Liver (tissue), 8 donors: ENCODE measurements at regions not wholly inside any gene's neighbourhood (a gene's known extent, or its start where the extent isn't known, plus 50 kb on each side); places are given as distances from the start of the nearest gene placed in this dataset.

ENCODE experiments used
- DNase-seq: peaks from one replicate; pipeline ENCODE4 v3.0.0-alpha.2; 2017; ENCODE audit warnings: low spot score
- H3K27ac ChIP-seq, 2 donors: one replicate each; pipeline ENCODE4 v1.7.0; 2013; ENCODE audit warnings: inconsistent platforms in 2 of 2, low read length in 2 of 2, control low read depth in 1 of 2, low read depth in 1 of 2, mild to moderate bottlenecking in 1 of 2
- H3K27me3 ChIP-seq, 4 donors: one replicate each; pipeline versions ENCODE4 v1.6.1 to v1.7.0; 2013; ENCODE audit warnings: low read length in 3 of 4, inconsistent platforms in 1 of 4, mild to moderate bottlenecking in 1 of 4, moderate library complexity in 1 of 4; ENCODE audit not compliant: control insufficient read depth in 4 of 4, insufficient read depth in 4 of 4
- H3K36me3 ChIP-seq, 4 donors: one replicate each; pipeline versions ENCODE4 v1.6.1 to v1.7.0; 2013; ENCODE audit warnings: low read length in 3 of 4, mild to moderate bottlenecking in 3 of 4, low read depth in 1 of 4, moderate library complexity in 1 of 4; ENCODE audit not compliant: control insufficient read depth in 4 of 4, insufficient read depth in 3 of 4
- H3K4me1 ChIP-seq, 4 donors: one replicate each; pipeline versions ENCODE4 v1.6.1 to v1.7.0; 2013; ENCODE audit warnings: low read length in 3 of 4, mild to moderate bottlenecking in 3 of 4, moderate library complexity in 1 of 4; ENCODE audit not compliant: control insufficient read depth in 4 of 4, insufficient read depth in 4 of 4
- H3K4me3 ChIP-seq, 3 donors: one replicate each; pipeline versions ENCODE4 v1.6.1 to v1.7.0; 2013; ENCODE audit warnings: low read length in 3 of 3, control low read depth in 1 of 3, low read depth in 1 of 3, mild to moderate bottlenecking in 1 of 3
- H3K9ac ChIP-seq, 2 donors: one replicate each; pipeline ENCODE4 v1.7.0; 2013; ENCODE audit warnings: low read length in 2 of 2, mild to moderate bottlenecking in 2 of 2, moderate library complexity in 2 of 2, control low read depth in 1 of 2, low read depth in 1 of 2
- H3K9me3 ChIP-seq, 4 donors: one replicate each; pipeline versions ENCODE4 v1.6.1 to v1.7.0; 2013; ENCODE audit warnings: low read length in 3 of 4; ENCODE audit not compliant: control insufficient read depth in 4 of 4
- CTCF ChIP-seq: fragments of 150-350 bp; IDR thresholded peaks from 2 replicates; pipeline ENCODE4 v1.5.1; 2017; ENCODE audit warnings: improper control_type of control experiment, low read depth, low read length; ENCODE audit not compliant: missing input control
- EGR1 ChIP-seq, 2 donors: IDR thresholded peaks; 2 replicates each; pipeline ENCODE4 v1.6.1; 2016 to 2018; ENCODE audit warnings: antibody characterized with exemption in 2 of 2, low read depth in 2 of 2
- FOXA1 ChIP-seq: IDR thresholded peaks from 2 replicates; pipeline ENCODE4 v1.6.1; 2016; ENCODE audit warnings: antibody characterized with exemption
- FOXA2 ChIP-seq: IDR thresholded peaks from 2 replicates; pipeline ENCODE4 v1.6.1; 2016; ENCODE audit warnings: antibody characterized with exemption
- GABPA ChIP-seq, 2 donors: IDR thresholded peaks in 1 of 2; conservative IDR thresholded peaks in 1 of 2; 2 replicates each; pipeline ENCODE4 v1.6.1; 2016; ENCODE audit warnings: antibody characterized with exemption in 2 of 2, mild to moderate bottlenecking in 1 of 2, moderate library complexity in 1 of 2
- HNF4A ChIP-seq, 2 donors: conservative IDR thresholded peaks; 2 replicates each; pipeline ENCODE4 v1.6.1; 2016; ENCODE audit warnings: antibody characterized with exemption in 2 of 2, mild to moderate bottlenecking in 2 of 2
- HNF4G ChIP-seq: IDR thresholded peaks from 2 replicates; pipeline ENCODE4 v1.6.1; 2016; ENCODE audit warnings: antibody characterized with exemption
- NR2F2 ChIP-seq: IDR thresholded peaks from 2 replicates; pipeline ENCODE4 v1.6.1; 2016; ENCODE audit warnings: antibody characterized with exemption
- RAD21 ChIP-seq, 2 donors: IDR thresholded peaks; 2 replicates each; pipeline ENCODE4 v1.6.1; 2016; ENCODE audit warnings: antibody characterized with exemption in 2 of 2, mild to moderate bottlenecking in 2 of 2
- REST ChIP-seq: IDR thresholded peaks from 2 replicates; pipeline ENCODE4 v1.6.1; 2016; ENCODE audit warnings: antibody characterized with exemption, mild to moderate bottlenecking
- RXRA ChIP-seq, 2 donors: IDR thresholded peaks; 2 replicates each; pipeline ENCODE4 v1.6.1; 2017 to 2018; ENCODE audit warnings: antibody characterized with exemption in 2 of 2, mild to moderate bottlenecking in 1 of 2
- SP1 ChIP-seq: IDR thresholded peaks from 2 replicates; pipeline ENCODE4 v1.6.1; 2018; ENCODE audit warnings: antibody characterized with exemption, mild to moderate bottlenecking
- TAF1 ChIP-seq: conservative IDR thresholded peaks from 2 replicates; pipeline ENCODE4 v1.6.1; 2016; ENCODE audit warnings: antibody characterized with exemption, mild to moderate bottlenecking
- whole genome bisulfite sequencing: extraction: QIAGEN DNeasy Blood & Tissue Kit; methylation state at CpG from one replicate; pipeline ENCODE4 v1.1.7; 2013; 5-methylcytosine and 5-hydroxymethylcytosine counted together
- TF ChIP-seq, protein P1 (sequence below): IDR thresholded peaks from 2 replicates; pipeline ENCODE4 v1.6.1; 2016; ENCODE audit warnings: antibody characterized with exemption
- donor health status: healthy.
- donor health status: healthy.
- donor health status: healthy.
- donor health status: healthy.
- donor health status: healthy.

GRCh38 chrY:7557675-7558074 lies 646.1 kb upstream of the AMELY start:
- no peak for TF ChIP-seq REST
- TF ChIP-seq TAF1: no peak
- no peak for TF ChIP-seq RAD21 (IDR thresholded peaks at IDR 0.05)
- no peak for TF ChIP-seq FOXA1
- TF ChIP-seq FOXA2: no peak
- TF ChIP-seq, protein P1, sequence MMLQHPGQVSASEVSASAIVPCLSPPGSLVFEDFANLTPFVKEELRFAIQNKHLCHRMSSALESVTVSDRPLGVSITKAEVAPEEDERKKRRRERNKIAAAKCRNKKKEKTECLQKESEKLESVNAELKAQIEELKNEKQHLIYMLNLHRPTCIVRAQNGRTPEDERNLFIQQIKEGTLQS: no peak
- no peak for TF ChIP-seq CTCF
- 38% methylated on average over 7 of the region's 7 CpGs for WGBS
- Histone ChIP-seq H3K36me3 (no peaks in the 10 kb centered on the region), H3K4me1 (no peaks in the 10 kb centered on the region), H3K9me3 (no peaks in the 10 kb centered on the region), H3K4me3 (no peak overlapping the region), H3K9ac (no peak overlapping the region), H3K27ac (no peak overlapping the region), H3K27me3 (no peaks in the 10 kb centered on the region)
- DNase-seq: no peak

- Histone ChIP-seq H3K4me3 (no peak overlapping the region), H3K4me1 (no peaks in the 10 kb centered on the region), H3K27me3 (no peaks in the 10 kb centered on the region), H3K9ac (no peak overlapping the region), H3K36me3 (no peaks in the 10 kb centered on the region), H3K27ac (no peak overlapping the region), H3K9me3 (no peaks in the 10 kb centered on the region)
- 83% methylated on average over 6 of the region's 6 CpGs for WGBS
- no peak for DNase-seq
- TF ChIP-seq HNF4G (no peak), SP1 (no peak), HNF4A (conservative IDR thresholded peaks at IDR 0.05) (no peak), FOXA2 (no peak), NR2F2 (no peak), REST (no peak), CTCF (no peak), TAF1 (no peak), EGR1 (IDR thresholded peaks at IDR 0.05; ENCODE audit: low read depth in 2 of 2) (no peak), RXRA (IDR thresholded peaks at IDR 0.05) (no peak), RAD21 (IDR thresholded peaks at IDR 0.05) (no peak), GABPA (IDR thresholded peaks at IDR 0.05 in 1 of 2, conservative IDR thresholded peaks at IDR 0.05 in 1 of 2) (no peak)
- TF ChIP-seq, protein P1: no peak
These were observed 643.5 kb upstream of the AMELY start for GRCh38 chrY:7555006-7555405.
